ENCODE measurements at regions not wholly inside any gene's neighbourhood (a gene's known extent, or its start where the extent isn't known, plus 50 kb on each side); places are given as distances from the start of the nearest gene placed in this dataset.
"Not testable (repeated sequence)": the region's sequence is repeated elsewhere in the genome, so short reads cannot be mapped to it uniquely, and the experiment has no call there.

DNA sequence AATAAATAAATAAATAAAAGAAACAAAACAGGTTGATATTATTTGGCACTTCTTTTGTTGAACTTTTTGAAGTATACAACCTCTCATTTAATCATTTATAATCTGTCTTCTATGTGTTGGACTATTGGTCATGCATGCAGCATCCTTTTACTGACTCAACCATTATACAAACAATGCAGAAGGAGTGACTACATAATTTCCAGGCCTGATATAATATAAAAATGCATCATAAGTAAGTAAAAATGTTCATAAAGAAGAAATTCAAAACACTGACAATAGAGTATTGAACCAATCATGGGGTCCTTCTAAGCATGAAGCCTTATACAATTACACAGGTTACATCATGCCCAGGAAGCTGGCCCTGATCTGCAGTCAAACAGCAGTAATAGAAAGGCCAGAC, 141.5 kb upstream of the FN1 start:
- DNase-seq = no peak

DNA sequence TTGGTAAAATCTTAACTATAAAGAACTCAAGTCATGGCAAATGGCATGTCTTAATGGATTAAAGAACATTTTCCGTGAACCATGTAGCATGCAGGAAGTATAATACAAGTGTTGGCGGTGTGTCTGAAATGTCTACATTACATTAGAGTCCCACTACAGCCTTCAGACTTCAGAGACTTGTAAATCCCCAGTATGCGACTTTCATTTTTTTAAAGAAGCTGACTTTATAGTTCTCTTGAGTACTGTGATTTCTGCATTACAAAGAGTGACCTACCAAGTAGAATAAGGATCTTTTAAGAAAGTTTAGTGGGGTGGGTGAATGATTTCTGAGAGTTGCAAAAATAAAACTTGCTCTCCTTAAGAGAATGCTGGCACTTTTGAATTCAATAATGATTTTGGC, 140.7 kb upstream of the FN1 start:
- DNase-seq = no peak

DNA sequence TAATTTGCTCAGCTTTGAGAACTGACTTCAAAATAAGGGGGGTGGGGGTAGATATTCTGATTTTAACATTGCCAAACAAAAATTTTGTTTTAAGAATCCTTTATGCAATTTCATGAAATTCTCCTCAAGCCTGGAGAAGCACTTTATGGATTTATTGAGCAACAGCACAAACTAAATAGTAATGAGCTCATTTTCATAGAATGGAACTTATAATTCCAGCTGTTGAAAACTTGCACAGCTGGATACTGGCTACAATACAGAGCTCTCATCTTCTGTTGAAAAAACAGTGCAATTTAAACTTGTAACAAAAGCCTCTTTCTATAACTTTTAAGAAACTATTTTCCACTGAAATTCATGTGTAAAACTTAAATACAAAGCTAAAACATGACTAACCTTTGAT, 137.6 kb upstream of the FN1 start:
- no peak for DNase-seq

DNA sequence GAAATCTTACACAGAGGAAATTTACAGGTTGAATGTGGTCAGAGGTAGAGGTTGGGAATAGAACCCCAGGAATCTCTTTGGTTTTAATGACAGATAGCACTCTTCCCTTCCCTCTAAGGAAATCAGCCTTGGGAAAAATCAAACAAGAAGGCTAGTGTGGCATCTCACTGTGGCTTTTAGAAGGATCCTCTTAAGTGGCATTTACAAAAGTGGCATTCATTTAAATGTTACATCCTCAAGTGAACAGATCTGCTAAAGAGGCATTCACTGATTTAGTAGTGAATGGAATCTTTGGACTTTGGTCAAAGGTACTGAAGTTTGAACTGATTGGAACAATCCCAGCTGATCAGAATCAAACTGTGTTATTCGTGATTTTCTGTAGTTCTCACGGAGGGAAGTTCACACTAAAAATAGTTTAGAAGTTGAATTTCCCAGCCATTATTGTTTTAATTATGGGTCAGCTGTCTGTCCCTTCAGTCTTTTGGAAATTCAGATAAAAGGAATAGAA, 136.5 kb upstream of the FN1 start:
- no peak for DNase-seq

DNA sequence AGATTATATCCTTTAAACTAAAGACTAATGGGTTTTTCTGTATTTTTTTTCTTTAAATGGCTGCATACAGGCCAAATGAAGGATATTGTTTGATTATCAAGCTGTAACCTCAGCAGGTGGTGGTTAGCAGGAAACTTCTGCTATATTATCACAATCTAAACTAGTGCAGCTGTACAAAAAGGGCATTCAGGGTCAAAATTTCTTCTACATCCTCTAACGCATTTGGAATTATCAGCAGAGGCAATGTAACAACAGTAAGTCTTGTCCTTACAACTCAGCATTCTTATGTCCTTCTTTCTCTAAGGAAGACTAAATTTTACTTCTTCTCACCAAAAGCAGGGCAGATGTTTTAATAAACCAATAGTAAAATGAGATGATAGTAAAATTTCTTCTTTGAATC, 135.8 kb upstream of the FN1 start:
- peak; percentile 71 for DNase-seq

DNA sequence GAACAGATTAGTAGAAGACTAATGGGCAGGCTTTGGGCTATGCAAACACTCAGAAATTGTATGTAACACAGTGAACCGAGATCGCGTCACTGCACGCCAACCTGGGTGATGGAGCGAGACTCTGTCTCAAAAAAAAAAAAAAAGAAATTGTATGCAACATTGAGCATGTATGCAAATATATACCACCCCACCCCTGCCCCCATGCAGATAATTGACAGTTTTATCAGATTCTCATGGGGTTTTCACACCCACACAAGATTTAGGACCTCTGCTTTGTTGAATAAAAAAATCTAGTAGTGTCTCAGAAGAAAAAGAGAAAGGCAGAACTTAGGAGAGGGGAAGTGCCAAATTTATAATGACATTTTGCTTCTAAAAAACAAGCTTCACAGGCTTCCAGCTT, 131.6 kb upstream of the FN1 start:
- DNase-seq = no peak

DNA sequence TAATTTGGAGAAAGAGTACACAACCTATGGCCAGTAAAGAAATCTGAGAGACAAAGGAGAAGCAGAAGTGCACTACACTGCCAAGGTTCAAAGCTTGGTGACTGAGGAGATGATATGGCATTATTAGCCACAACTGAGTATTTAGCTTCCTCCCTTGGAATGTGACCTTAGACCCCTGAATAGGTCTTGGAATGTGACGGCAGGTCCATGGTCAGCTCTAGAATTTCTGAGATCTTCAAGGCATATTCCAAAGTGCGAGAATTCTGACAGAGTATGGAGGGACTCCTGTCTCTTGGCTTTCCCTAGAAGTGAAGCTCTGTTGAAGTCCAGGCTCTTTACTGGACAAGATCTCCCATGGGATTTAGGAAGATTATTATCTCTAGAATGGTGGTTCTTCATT, 130.0 kb upstream of the FN1 start:
- DNase-seq = no peak

DNA sequence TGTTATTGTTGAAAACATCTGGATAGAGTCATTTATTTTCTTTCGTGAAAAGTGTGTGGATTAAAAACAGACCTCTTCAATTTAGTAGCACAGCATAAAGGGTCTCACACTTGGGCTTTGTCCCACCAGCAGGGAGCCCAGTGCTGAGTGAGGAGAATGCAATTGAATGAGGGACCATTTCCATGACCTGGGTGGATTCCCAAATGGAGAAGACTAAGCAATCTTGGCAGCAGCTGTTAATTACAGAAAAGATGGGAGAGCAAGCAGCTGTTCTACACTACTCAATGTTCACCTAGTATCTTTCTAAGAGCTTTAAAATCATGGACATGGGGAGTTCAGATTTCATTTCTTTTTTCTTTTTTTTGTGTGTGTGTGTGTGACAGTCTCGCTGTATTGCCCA, 121.8 kb upstream of the FN1 start:
- no peak for DNase-seq

DNA sequence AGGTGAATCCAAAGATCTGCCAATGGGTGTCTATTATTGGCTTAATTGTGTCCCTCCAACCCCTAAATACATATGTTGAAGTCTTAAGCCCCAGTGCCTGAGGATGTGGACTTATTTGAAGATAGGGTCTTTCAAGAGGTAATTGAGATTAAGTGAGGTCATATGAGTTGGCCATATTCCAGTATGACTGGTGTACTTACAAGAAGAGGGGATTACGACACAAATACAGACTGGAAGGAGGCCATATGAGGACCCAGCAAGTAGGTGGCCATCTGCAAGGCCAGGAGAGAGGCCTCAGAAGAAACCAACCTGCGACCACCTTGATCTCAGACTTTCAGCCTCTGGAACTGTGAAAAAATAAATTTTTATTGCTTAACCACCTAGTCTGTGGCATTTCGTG, 121.1 kb upstream of the FN1 start:
- DNase-seq = peak; percentile 16

DNA sequence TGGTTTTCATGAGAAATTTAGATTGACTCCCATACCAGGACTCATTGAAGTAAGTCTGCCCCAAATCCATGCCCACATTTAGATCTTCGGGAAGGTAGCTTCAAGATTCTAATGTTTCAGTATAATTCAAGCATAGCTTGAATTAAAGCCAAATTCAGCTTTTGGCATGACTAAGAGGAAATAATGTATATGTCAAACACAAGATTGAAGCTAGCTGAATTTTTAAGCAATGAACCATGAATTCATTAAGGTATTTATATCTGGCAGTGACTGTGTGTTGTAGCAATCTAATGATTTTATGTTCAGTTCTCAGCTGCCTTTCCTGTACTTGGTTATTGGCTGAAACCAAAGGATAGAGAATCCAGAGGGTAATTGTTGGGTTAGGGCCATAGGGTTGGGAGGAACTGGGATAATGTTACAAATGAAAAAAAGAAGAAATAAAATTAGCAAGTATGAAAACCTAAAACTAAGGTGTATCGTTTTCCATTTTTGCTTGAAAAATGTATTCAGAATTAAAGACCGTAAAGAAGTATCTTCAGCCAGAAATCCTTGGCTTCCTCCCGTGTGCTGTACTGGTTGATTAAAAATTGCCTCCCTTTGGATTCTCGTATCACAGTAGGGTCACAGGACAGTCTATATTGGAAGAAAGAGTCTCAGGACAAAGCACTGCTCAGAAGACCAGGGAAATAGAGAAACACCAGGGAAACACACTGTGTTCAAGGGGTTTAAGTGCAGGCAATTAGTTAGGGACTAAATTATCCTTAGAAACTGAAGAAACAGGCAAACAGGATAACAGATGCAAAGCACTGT, 119.0 kb upstream of the FN1 start:
- DNase-seq = no peak

DNA sequence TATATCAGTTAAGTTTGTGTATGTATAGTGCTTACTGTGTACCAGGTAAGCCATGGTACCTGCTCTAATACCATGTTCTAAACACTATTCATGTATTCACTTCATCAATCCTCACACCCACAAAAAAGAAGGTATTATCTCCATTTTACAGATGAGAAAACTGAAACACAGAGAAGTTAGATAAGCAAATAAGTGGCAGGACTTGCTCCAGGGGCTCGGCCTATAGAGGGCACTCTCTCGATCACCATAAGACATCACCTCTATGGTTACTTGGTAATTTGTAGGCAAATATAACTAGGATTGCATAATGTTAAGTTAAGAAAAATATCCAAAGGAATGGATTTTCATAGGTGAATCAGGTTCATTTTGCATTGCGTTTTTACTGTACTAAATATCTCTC, 118.1 kb upstream of the FN1 start:
- peak; percentile 24 for DNase-seq

DNA sequence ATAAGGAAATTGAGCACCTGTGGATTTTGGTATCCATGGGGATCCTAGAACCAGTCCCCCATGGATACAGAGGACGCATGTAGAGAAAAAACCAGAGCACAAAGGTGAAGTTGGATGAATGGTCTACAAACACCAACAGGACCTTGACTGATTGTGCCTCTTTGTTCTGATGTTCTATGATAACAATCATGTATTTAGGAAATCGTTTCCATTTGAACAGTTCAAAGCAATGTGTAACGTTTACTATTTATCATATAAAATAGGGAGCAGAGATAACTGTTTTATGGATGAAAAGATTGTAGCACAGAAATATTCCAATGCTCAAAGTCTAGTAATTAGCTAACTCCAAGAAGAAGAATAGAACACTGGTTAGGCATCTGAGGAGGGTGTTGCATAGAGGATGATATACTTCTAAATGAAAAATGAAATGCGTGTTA, 116.3 kb upstream of the FN1 start:
- no peak for DNase-seq

DNA sequence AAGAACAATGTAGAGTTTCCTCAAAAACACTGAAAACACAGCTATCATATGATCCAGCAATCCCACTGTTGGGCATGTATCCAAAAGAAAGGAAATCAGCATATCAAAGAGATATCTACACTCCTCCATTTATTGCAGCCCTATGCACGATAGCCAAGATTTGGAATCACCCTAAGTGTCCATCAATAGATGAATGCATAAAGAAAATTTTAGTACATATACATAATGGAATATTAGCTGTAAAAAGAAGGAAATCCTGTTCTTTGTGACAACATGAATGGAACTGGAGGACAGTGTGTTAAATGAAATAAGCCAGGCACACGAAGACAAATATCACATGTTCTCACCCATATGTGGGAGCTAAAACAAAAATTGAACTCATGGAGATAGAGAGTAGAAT, 114.5 kb upstream of the FN1 start:
- DNase-seq = no peak

DNA sequence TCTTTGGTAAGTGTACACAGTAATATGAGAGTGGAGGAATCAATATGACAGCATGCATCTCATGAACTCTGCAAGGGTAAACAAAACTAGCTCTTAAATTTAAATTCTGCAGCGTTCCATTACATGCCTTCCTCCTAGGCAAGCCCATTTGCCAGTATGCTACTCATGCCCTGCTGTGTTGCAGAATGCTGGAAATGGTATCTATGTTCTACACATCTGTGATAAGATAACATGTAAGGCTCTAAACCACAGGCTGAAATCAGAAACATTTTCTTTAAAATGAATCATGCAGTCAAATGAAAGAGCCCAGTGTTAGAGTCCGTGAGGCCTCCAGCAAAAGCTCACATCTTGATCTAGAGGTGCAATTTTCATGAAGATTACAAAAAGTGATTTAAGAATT, 112.8 kb upstream of the FN1 start:
- no peak for DNase-seq

DNA sequence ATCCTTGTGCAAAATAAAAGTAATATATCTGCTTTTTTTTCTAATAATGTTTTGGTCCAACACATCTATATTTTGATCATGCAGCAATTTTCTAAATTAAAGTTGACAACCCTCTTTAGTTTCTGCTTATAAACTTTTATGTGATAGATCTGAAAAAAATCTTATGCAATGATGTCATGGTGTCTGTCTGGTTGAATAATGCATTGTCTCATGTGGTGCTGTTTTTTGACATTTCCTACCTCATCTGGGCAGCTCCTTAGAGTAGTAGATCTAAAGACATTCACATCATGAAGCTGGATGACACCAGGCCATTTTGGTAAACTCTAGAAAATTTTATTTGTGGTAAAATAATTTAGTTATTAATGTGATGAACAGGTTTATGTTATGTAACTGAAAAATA, 106.8 kb upstream of the FN1 start:
- no peak for DNase-seq

DNA sequence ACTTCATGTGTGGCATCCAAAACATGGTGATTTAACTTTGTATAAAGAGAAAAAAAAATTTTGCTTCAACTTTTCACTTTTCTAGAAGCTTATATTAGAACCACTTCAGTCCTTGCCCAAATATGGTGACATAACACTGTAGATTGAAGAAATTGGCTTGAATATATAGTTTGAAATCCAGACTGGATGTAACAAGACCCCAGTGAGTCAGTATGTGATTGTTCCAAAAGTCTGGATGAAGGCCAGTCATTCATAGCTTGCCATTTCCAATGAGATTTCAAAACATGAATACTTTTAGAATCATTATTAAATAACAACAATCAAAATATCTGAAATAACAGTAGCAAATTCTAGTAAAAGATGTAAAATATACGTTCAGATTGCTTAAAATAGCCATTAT, 104.8 kb upstream of the FN1 start:
- no peak for DNase-seq

DNA sequence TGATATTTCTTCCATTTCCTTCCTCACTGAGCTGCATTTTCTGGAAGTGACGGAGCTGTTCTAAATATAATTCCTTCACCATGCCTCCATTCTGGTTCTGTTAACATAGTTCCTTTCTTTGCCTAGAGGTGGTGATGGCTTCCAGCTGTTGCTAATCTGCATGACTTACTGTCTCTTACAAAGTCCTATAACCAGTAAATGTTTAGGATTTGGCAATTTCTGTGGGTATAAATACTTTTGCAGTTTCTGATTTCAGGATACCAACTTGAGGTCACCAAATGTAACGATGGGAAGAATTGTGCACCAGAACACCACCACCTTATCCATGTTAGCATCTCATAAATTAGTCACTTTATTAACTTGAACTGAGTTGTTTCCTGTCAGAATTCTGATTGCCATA, 101.7 kb upstream of the FN1 start:
- no peak for DNase-seq

DNA sequence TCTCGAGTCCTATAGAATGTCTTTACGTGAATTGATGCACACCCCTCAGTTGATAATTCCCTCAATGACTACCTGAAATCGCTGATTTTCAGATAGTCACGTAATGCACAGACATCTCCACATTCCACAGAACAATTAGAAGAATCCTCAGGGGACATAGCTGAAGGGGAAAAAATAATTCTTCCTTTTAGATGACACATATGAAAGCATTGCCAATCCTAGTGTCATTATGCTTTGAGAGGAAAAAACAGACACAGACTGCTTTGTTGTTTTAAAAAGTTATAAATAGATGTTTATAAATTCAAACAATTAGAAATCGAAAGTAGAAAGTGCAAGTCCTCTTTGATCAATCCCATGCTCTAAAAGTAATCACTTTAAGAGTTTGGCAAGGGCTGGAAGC, 100.6 kb upstream of the FN1 start:
- DNase-seq = no peak

DNA sequence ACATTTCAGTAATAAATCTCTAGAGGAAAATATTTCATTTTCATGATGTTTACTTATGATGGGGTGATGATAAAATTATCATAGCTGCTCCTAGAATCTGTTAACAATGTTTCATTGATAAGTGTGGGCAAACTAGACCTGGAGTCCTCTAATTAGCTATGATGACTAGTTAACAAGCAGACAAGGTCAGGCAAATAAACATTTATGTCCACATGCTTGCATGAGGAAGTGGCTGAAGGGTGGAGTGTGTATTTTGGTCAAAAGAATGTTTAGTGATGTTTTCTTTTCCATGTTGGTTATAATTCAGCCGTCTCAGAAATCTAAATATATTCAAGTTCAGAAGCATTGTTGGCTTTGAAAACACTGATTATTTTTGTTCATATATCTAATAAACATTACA, 99.9 kb upstream of the FN1 start:
- no peak for DNase-seq

DNA sequence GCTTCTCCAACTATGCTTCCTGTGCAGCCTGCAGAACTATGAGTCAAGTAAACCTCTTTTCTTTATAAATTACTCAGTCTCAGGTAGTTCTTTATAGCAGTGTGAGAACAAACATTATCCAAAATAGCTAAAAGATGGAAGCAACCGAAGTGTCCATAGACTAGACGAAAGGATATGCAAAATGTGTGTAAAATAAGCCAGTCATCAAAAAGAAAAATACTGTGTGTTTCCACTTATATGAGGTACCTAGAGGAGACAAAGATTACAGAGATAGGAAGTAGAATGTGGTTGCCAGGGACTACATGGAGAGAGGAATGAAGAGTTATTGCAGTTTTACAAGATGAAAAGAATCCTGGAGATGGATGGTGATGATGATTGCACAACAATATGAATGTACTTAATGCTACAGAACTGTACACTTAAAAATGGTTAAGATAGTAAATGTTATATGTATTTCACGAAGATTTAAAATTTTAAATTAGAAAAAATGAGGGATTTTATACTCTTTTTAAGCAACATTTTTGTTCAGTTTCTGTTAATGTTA, 99.3 kb upstream of the FN1 start:
- DNase-seq = no peak

DNA sequence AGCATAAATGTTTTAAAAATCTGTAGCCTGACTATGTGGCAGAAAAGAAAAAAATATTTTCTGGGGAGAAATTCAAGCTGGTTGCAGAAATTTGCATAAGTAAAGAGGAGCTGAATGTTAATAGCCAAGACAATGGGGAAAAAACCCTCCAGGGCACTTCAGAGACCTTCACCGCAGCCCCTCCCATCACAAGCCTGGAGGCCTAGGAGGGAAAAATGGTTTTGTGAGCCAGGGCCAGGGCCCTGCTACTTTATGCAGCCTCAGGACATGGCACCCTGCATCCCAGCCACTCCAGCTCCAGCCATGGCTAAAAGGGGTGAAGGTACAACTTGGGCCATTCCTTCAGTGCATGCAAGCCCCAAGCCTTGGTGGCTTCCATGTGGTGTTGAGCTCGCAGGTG, 97.8 kb upstream of the FN1 start:
- not testable (repeated sequence) for DNase-seq

DNA sequence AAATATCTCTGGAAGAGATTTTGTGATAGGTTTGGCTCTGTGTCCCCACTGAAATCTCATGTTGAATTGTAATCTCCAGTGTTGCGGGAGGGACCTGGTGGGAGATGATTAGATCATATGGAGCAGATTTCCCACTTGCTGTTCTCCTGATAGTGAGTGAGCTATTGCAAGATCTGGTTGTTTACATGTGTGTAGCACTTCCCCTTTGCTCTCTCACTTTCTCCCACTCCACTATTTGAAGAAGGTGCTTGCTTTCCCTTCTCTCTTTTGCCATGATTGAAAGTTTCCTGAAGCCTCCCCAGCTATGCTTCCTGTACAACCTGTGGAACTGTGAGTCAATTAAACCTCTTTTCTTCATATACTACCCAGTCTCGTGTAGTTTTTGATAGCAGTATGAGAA, 97.0 kb upstream of the FN1 start:
- DNase-seq = peak; percentile 7

DNA sequence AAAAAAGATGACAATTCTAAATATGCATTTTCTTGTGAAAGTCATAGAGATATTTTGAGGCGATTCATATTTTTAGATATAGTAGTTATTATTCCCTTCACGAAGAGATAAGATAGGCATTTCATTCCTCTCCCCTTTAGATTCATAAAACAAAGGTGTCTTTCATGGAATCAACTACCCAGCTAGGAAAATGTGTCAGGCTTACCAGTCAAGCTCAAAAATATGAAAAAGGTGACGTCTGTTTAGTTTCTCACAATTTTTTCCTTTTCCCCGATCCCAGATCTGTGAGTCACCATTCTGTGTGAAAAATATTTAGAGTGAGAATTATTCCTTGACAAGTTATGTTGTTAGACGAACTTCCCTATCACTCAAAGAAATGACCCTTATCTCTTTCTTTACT, 95.4 kb upstream of the FN1 start:
- no peak for DNase-seq

DNA sequence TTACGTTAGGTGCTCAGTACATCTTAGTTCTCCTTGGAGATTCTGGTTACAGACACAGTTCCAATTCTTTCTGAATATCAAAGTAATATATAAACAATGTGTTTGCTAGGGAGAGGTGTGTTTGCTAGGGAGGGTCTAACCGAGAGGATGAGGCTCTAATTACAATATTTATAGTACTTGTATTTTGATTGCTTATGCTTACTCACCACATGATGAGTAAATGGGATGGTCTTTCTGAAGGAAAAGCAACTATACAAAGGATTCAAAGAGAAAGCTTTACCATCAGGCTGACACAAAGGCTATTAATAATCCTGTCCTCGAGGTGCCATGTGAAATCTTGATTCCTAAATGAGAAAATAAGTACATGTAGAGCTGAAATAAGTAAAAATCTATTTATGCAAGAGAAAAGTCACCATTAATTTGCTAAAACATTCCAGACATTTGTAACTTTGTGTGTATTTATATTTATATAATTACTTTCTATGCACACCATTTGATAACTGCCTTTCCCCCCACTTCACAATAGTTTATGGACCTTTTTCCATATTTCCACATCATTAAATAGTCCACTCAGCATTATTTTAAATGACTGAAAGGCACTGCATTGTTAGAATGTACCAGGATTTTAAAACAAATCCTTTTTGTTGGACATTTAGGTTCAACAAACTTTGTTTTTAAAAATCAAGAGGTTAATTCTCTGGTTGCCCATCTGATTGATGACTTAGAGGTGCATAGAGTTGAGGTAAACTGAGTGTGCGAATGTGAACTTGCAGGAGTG, 94.5 kb upstream of the FN1 start:
- DNase-seq = no peak

Measured in hematopoietic multipotent progenitor cell treated with erythropoietin and hydrocortisone succinate and interleukin-3 and kit ligand, for 4 days (in vitro differentiated cells).